GM06990 (cell line): ENCODE measurements at regions not wholly inside any gene's neighbourhood (a gene's known extent, or its start where the extent isn't known, plus 50 kb on each side); places are given as distances from the start of the nearest gene placed in this dataset.
"Not testable (repeated sequence)": the region's sequence is repeated elsewhere in the genome, so short reads cannot be mapped to it uniquely, and the experiment has no call there.

Experiments
- DNase-seq: peaks from one replicate; pipeline ENCODE4 v3.0.0-alpha.2; 2011; ENCODE audit not compliant: insufficient read length; ENCODE audit errors: extremely low read depth
- H3K27me3 ChIP-seq: replicated peaks from 2 replicates; pipeline ENCODE4 v1.6.0; 2011; ENCODE audit warnings: low read length; ENCODE audit not compliant: control insufficient read depth, insufficient read depth
- H3K36me3 ChIP-seq: 2 replicates; pipeline ENCODE4 v1.5.1; 2011; ENCODE audit warnings: low read length; ENCODE audit not compliant: control insufficient read depth, insufficient read depth
- H3K4me3 ChIP-seq: replicated peaks from 2 replicates; pipeline ENCODE4 v1.5.1; 2011; ENCODE audit warnings: low read depth, mild to moderate bottlenecking, control low read depth, low read length
- TF ChIP-seq, protein P1 (sequence below): IDR thresholded peaks from 2 replicates; pipeline ENCODE4 v1.5.1; 2011; ENCODE audit warnings: low read length, control low read depth, mild to moderate bottlenecking, inconsistent platforms; ENCODE audit not compliant: insufficient read depth, poor library complexity, severe bottlenecking

DNA sequence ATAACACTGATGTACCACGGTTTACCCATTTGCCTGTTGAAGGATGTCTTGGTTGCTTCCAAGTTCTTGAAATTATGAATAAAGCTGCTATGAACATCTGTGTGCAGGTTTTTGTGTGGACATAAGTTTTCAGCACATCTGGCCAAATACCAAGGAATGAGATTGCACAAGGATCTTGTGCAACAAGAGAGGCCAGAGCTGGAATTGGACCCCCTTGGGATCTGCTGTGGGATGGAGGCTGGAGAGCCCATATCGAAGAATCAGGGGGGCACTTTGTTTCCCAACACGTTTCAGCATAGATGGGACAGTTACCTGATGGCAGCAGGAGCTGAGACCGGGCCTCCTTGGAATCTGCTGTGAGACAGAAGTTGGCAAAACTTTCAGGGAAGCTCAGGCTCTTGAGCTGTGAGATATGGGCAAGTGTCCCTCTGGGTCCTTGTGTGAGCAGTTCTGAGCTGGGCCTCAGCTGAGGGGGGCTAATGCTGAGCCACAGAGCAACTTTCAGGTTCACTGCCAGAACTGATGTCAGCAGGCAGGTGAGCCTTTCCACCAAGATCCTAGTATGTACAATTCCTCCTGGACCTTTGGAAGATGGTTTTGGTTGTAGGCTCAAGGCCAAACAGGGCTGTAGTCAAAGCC, 115.2 kb upstream of the RAB18 start:
- H3K27me3 ChIP-seq: no peaks in the 10 kb centered on the region
- TF ChIP-seq, protein P1, sequence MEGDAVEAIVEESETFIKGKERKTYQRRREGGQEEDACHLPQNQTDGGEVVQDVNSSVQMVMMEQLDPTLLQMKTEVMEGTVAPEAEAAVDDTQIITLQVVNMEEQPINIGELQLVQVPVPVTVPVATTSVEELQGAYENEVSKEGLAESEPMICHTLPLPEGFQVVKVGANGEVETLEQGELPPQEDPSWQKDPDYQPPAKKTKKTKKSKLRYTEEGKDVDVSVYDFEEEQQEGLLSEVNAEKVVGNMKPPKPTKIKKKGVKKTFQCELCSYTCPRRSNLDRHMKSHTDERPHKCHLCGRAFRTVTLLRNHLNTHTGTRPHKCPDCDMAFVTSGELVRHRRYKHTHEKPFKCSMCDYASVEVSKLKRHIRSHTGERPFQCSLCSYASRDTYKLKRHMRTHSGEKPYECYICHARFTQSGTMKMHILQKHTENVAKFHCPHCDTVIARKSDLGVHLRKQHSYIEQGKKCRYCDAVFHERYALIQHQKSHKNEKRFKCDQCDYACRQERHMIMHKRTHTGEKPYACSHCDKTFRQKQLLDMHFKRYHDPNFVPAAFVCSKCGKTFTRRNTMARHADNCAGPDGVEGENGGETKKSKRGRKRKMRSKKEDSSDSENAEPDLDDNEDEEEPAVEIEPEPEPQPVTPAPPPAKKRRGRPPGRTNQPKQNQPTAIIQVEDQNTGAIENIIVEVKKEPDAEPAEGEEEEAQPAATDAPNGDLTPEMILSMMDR: no peak
- no peak overlapping the region for H3K4me3 ChIP-seq
- no peaks in the 10 kb centered on the region for H3K36me3 ChIP-seq
- DNase-seq: no peak

DNA sequence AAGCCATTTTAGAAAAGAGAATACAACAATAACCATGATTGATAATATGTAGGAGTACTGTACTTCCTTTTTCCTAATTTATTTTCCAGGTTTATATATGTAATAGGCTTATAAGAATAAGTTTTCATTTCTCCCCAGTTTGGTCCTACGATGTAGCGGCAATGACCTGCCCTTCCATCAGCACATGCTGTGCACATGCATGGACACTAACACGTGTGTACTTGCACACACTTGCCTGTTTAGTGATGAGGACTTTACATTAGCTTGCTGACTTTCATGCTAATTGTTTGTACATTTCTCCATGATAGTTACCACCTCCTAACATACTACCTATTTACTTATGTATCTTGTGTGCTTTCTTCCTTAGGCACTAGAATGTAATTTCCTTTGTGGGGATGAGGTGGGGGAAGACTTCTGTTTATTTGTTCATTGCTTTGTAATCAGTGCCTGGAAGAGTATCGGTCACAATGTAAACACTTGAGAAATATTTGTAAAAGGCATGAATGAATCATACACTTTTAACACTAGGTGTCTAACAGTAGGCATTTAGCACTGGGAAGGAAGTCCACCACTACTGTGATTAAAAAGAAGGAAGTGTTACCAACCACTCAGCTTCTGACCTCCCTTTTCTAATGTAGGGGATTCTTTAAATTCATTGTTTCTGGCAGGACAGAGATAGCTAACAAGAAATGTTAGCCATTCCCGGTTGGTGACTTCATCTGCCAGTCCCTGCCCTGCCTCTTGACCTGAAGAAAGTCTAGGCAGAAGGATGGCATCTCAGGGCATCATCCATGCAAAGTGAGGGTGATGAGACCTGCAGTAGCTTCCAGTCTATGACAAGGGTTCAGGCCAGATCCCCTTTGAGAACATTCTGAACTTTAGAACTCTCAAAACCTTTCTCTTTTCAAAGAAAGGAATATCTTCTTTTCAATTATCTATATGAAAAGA, 120.2 kb upstream of the RAB18 start:
- DNase-seq: no peak
- Histone ChIP-seq H3K36me3 (no peaks in the 10 kb centered on the region), H3K27me3 (no peaks in the 10 kb centered on the region), H3K4me3 (no peak overlapping the region)
- TF ChIP-seq, protein P1: no peak

DNA sequence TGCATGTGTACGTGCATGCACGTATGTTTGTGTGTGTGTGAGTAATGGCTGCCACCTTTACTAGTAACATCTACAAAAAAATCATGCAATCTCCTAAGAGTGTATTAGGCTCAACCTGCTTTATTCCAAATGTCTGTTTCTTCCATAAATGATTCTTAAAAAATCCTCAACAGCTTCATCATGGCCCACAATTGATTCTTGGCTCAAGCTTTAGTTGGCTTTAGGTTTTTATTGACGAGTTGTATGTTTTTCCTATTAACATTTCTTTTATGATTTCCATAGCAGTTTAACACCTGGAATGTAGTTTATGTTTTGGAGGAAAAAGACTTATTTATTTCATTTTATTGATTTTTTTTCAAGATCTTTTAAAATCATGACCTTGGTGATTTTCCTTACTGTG, 121.9 kb upstream of the RAB18 start:
- Histone ChIP-seq H3K27me3 (no peaks in the 10 kb centered on the region), H3K36me3 (no peaks in the 10 kb centered on the region), H3K4me3 (no peak overlapping the region)
- TF ChIP-seq, protein P1: no peak
- no peak for DNase-seq

DNA sequence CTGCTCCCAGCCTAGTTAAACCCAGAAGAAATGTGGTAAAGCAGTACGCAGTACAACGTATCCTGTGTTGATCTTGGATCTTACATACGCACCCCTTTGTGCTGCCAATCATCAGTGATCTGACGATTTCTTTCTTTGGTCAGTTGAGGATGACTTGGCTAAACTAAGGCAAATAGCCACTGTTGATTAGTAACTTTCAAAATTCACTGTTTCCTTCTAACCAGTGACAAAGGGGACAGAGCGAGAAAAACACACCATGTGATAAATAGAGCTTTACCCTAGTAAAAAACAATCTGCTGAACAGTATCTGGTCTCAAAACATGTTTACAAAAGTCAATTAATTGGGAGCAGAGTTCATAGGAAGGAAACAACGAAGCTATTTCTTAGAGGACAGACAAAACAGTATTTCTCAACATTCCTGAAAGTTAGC, 123.2 kb upstream of the RAB18 start:
- no peak for DNase-seq
- Histone ChIP-seq H3K36me3 (no peaks in the 10 kb centered on the region), H3K27me3 (no peaks in the 10 kb centered on the region), H3K4me3 (no peak overlapping the region)
- TF ChIP-seq, protein P1: no peak

DNA sequence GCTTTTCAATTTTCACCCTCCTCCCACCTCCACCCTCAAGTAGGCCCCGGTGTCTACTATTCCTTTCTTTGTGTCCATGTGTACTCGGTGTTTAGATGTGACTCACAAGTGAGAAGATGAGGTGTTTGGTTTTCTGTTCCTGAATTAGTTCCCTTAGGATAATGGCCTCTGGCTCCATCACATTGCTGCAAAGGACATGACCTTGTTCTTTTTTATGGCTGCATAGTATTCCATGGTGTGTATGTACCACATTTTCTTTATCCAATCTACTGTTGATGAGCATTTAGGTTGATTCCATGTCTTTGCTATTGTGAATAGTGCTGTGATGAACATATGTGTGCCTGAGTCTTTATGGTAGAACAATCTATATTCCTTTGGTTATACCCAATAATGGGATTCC, 125.1 kb upstream of the RAB18 start:
- DNase-seq, H3K27me3 ChIP-seq, H3K36me3 ChIP-seq, H3K4me3 ChIP-seq: not testable (repeated sequence)

DNA sequence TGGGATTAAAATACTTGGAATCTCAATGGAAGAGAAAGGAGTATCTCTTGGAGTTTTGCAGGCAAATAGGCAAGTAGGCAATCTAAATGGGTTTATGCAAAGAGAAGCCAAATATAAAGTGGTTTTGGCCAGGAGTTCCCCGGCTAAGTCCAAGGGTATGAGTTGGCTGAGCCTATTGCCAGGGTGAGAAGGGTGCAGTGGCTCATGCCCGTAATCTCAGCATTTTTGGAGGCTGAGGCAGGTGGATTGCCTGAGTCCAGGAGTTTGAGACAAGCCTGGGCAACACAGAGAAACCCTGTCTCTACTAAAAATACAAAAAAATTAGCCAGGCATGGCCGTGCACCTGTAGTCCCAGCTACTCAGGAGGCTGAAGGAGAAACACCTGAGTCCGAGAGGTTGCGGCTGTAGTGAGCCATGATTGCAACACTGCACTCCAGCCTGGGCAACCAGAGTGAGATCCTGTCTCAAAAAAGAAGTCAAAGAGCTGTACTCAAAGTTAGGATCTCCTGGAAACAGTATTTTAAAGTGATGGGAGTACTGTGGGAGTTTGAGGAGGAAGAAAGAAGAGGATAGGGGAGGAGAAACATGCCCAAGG, 130.4 kb upstream of the RAB18 start:
- TF ChIP-seq, protein P1: no peak
- no peak for DNase-seq
- no peaks in the 10 kb centered on the region for H3K36me3 ChIP-seq
- H3K27me3 ChIP-seq: no peaks in the 10 kb centered on the region
- no peak overlapping the region for H3K4me3 ChIP-seq
